ENCODE measurements at regions not wholly inside any gene's neighbourhood (a gene's known extent, or its start where the extent isn't known, plus 50 kb on each side); places are given as distances from the start of the nearest gene placed in this dataset.

DNA sequence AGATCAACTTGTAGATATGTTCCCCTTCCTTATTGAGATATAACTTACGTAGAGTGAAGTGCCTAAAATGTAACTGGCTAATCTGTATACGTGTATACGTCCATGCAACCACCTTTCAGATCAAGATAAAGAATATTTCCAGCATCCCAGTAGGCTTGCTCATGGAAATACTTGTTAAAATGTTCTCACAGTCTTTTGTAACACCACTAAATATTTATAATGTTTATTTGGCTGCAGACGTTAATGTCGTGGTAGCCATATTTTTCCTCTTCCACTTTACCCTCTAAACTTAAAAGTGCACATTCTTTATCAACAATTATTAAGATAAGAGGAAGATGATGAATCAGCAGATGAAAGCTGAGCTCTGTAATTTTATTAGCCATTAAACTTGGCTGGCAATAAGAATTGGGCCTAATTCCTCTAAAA lies 447.4 kb downstream of the AEBP2 start:
- DNase-seq, result no peak
- Mint-ChIP-seq H3K4me1 (no peaks in the 10 kb centered on the region), H3K27me3 (no peaks in the 10 kb centered on the region), H3K36me3 (ENCODE audit: low read depth) (no peaks in the 10 kb centered on the region), H3K27ac (no peak overlapping the region), H3K4me3 (no peak overlapping the region), H3K9me3 (no peaks in the 10 kb centered on the region)
- intact Hi-C loops (cut with micrococcal nuclease), result no loop called here

DNA sequence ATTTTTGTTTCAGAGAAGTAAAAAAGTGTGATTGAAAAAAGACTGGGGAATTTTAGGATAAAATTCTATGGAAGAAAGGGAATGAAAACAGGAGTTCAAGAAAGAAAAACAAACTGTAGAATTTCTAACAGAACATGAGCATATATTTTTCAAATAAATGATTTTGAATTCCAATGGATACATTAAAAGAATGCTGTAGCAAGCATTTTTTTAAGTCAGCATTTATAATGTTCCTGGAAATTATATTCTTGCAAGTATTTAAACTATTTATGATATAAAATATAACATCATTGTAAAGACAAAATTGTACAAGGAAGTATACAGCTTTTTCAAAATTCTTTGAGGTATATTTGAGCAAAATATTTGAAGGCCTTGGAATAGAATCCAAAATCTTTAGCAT lies 450.7 kb downstream of the AEBP2 start:
- Mint-ChIP-seq H3K36me3 (ENCODE audit: low read depth) (no peaks in the 10 kb centered on the region), H3K27me3 (no peaks in the 10 kb centered on the region), H3K4me3 (no peak overlapping the region), H3K27ac (no peak overlapping the region), H3K4me1 (peaks cover 7% of the 10 kb centered on the region), H3K9me3 (no peaks in the 10 kb centered on the region)
- DNase-seq, result no peak
- intact Hi-C loops (cut with micrococcal nuclease), result no loop called here

DNA sequence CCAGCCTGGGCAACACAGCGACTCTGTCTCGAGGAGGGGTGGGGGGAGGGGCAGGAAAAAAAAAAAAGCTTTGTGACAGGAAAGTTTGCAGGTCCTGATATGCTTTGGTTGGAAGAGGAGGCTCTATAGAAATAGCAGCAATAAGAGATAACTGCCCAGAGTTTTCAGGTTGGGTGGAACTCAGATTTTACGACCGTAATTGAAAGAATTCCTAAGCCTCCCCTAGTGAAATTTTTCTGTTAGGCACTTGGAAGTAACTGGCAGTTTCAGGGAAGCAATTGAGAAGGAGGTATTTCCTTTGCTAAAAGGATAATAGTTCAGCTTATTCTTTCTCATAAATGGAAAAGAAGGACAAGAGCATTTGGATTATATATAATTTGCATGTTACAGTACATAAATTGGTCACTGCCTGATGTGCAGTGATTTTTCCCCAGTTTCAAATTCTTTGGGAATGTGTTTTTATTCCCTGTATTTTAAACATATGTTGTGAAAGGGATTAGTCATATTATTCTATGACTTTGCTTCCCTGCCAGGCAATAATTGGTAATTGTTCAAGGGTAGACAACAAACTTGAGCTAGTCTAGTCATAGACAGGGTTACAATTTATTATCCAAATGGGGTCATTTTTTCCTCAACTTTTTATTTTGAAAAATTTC lies 452.8 kb downstream of the AEBP2 start:
- no peak overlapping the region for H3K27ac Mint-ChIP-seq
- no peaks in the 10 kb centered on the region for H3K36me3 Mint-ChIP-seq (ENCODE audit: low read depth)
- intact Hi-C loops (cut with micrococcal nuclease), result no loop called here
- H3K9me3 Mint-ChIP-seq, result no peaks in the 10 kb centered on the region
- no peaks in the 10 kb centered on the region for H3K27me3 Mint-ChIP-seq
- H3K4me1 Mint-ChIP-seq, result peaks cover 7% of the 10 kb centered on the region
- no peak overlapping the region for H3K4me3 Mint-ChIP-seq
- no peak for DNase-seq

DNA sequence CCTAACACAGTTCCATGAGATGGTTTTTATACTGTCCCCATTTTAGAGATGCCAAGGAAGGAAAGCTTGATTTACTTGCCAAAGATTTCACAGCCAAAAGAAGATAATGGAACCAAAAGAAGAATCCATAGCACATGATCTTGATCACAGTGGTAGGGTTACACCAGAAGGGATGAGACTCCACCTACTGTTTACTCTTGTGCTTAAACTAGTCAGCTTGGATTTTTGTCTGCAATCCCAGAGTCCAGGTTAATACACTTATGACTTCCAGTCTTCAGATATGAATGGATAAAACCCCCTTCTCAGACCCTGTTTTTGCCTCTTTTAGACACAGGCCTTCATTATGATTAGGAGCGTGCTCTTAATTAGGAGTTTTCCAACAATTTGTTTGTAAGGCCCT lies 454.2 kb downstream of the AEBP2 start:
- intact Hi-C loops (cut with micrococcal nuclease), result no loop called here
- no peak overlapping the region for H3K4me3 Mint-ChIP-seq
- H3K4me1 Mint-ChIP-seq, result peaks cover 7% of the 10 kb centered on the region

DNA sequence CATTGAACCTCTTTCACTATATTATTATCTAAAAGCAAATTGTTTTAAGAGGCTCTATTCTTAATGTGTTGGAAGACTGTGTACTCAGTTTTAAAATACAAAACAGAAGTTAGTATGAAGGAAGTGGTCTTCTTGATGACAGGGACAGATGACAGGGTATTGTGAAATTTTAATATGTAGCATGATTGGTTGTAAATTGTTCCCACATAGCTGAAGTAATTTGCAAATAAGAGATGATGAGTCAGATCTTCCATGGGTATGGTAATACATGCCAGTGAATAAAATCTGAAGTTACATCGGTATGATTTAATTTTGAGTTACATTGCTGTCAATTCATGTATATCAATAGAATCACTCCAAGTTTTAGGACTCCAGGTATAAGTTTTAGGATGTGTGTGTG lies 454.8 kb downstream of the AEBP2 start:
- Mint-ChIP-seq H3K27ac (peak overlapping the region; percentile 93), H3K27me3 (no peaks in the 10 kb centered on the region)
- intact Hi-C loops (cut with micrococcal nuclease), result loop anchor here (1.0 to 2.0 kb wide), 3 partner anchors 60 to 219 kb away; no protein-coding TSS in a partner anchor

More for the DNA sequence above, 454.2 kb downstream of the AEBP2 start:
- Mint-ChIP-seq H3K27me3 (no peaks in the 10 kb centered on the region), H3K27ac (no peak overlapping the region), H3K36me3 (ENCODE audit: low read depth) (no peaks in the 10 kb centered on the region), H3K9me3 (no peaks in the 10 kb centered on the region)
- DNase-seq, result no peak

DNA sequence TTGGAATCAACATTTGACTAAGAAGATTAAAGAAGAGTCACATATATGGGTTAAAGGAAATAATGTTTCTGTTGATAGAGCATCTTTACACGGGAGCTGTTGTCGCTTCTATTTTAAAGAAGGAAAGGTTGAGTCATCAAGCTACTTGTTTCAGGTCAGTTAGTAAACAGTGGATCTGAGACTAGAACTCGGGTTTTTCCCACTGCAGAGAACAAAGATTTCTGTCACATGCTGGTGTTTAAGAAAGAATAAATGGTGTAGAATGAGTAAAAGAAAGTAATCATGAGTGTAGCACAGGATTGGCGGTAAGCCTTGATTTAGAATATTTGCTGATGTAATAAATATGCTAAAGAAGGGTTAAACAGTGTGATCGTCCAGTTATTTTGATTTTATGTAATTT lies 455.5 kb downstream of the AEBP2 start:
- H3K4me3 Mint-ChIP-seq, result no peak overlapping the region
- H3K9me3 Mint-ChIP-seq, result no peaks in the 10 kb centered on the region
- H3K4me1 Mint-ChIP-seq, result peaks cover 7% of the 10 kb centered on the region
- intact Hi-C loops (cut with micrococcal nuclease), result loop anchor here (1.0 to 2.0 kb wide), 3 partner anchors 61 to 220 kb away; no protein-coding TSS in a partner anchor
- no peaks in the 10 kb centered on the region for H3K27me3 Mint-ChIP-seq
- peak overlapping the region; percentile 87 for H3K27ac Mint-ChIP-seq
- H3K36me3 Mint-ChIP-seq (ENCODE audit: low read depth), result no peaks in the 10 kb centered on the region
- no peak for DNase-seq

More for the DNA sequence above, 454.8 kb downstream of the AEBP2 start:
- Mint-ChIP-seq H3K36me3 (ENCODE audit: low read depth) (no peaks in the 10 kb centered on the region), H3K4me1 (peaks cover 7% of the 10 kb centered on the region), H3K9me3 (no peaks in the 10 kb centered on the region), H3K4me3 (no peak overlapping the region)
- no peak for DNase-seq

DNA sequence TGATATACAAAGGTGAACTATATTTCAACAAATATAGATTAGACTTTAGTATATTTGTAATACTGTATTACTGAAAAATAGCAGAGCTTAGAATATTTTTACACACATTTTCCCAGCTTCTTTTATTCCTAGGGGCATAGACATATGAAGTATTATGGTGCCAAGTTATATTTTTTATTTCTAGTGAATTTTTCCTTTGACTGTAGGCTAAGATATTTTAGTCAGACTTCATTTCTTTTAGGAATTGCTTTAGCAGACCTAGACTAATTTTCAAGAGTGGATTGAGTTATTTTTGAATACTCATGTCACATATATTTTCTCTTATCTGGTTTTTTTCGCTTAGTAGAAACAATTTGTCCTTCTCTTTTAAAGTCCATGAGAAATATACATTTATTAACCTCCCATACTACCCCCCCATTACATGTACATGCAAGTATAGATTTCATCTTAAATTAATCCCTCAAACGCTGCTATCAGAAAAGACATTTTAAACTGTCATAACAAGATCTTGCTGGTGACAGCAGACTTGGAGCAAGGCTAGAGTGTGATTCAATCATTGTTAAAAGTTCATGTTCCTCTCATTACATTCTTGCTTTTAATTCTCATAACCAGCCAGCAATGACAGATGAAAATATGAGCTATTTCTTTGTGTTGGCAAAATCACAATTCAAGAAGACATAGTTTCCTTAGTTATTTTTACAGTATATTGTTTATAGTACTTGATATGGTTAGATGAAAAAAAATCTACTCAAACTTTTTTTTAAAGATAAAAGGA lies 456.1 kb downstream of the AEBP2 start:
- intact Hi-C loops (cut with micrococcal nuclease), result loop anchor here (2.0 kb wide), 1 partner anchor 221 kb away; no protein-coding TSS in a partner anchor
- H3K27me3 Mint-ChIP-seq, result no peaks in the 10 kb centered on the region

DNA sequence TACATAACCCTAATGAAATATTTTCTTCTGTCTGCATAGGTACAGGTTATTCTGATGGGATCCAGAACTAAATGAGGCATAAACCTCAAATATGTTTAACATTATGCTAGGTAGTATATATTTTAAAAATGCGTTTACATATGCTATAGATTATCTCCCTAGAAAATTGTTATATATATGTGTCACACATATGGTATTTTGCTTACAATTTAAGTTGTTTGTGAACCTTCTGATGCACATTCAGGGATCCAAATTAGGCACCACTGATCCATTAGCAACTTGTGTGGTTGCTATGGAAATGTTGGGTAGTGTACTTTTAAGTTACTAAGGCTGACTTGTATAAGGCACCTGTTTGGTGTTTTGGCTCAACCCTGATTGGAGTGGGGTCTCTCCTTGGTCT lies 456.7 kb downstream of the AEBP2 start:
- no peak overlapping the region for H3K4me3 Mint-ChIP-seq
- intact Hi-C loops (cut with micrococcal nuclease), result no loop called here
- H3K36me3 Mint-ChIP-seq (ENCODE audit: low read depth), result no peaks in the 10 kb centered on the region
- H3K27me3 Mint-ChIP-seq, result no peaks in the 10 kb centered on the region
- no peaks in the 10 kb centered on the region for H3K9me3 Mint-ChIP-seq
- DNase-seq, result no peak
- no peak overlapping the region for H3K27ac Mint-ChIP-seq
- peaks cover 7% of the 10 kb centered on the region for H3K4me1 Mint-ChIP-seq

More for the DNA sequence above, 456.1 kb downstream of the AEBP2 start:
- H3K4me1 Mint-ChIP-seq, result peaks cover 7% of the 10 kb centered on the region
- H3K4me3 Mint-ChIP-seq, result no peak overlapping the region
- H3K36me3 Mint-ChIP-seq (ENCODE audit: low read depth), result no peaks in the 10 kb centered on the region
- no peak for DNase-seq
- H3K27ac Mint-ChIP-seq, result no peak overlapping the region
- H3K9me3 Mint-ChIP-seq, result no peaks in the 10 kb centered on the region

DNA sequence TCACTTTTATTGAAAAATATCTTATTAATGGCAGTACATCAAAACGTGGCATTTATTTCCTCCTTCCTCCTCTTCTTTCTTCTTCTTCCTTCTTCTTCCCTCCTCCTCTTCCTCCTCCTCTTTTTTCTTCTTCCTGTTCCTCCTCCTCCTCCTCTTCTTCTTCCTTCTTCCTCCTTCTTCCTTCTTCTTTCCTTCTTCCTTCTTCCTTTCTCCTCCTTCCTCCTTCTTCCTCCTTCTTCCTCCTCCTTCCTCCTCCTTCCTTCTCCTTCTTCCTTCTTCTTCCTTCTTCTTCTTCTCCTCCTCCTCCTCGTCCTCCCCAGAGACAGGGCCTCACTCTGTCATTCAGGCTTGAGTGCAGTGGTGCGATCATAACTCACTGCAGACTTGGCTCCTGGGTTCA lies 457.2 kb downstream of the AEBP2 start:
- DNase-seq, result no peak
- Mint-ChIP-seq H3K36me3 (ENCODE audit: low read depth) (no peaks in the 10 kb centered on the region), H3K27ac (no peak overlapping the region), H3K4me3 (no peak overlapping the region), H3K27me3 (no peaks in the 10 kb centered on the region), H3K9me3 (no peaks in the 10 kb centered on the region), H3K4me1 (peaks cover 7% of the 10 kb centered on the region)
- intact Hi-C loops (cut with micrococcal nuclease), result no loop called here

DNA sequence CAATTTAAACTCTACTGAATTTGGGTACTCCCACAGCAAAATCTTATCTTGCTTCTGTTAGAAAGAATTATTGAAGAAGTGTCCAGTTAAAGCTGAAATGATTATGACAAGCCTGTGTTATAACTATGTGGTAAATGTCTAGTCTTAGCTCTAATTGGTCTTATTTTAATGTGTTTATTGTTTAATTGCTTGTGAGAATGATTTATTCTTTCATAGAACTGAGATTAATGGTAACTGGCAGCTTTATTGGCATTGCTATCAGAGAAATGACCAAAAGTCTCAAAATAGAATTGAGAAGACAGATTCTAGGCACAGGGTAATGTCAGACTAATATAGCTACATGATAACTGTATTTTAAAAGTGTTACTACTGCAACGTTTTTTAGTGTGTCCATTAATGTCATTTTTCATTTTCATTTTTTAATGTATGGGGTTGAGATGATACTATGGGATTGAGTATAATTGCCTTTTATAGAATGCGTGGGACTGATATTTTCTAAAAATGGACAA lies 458.7 kb downstream of the AEBP2 start:
- Mint-ChIP-seq H3K36me3 (ENCODE audit: low read depth) (no peaks in the 10 kb centered on the region), H3K27me3 (no peaks in the 10 kb centered on the region), H3K9me3 (no peaks in the 10 kb centered on the region), H3K27ac (no peak overlapping the region), H3K4me1 (peaks cover 7% of the 10 kb centered on the region), H3K4me3 (no peak overlapping the region)
- intact Hi-C loops (cut with micrococcal nuclease), result no loop called here
- DNase-seq, result no peak

DNA sequence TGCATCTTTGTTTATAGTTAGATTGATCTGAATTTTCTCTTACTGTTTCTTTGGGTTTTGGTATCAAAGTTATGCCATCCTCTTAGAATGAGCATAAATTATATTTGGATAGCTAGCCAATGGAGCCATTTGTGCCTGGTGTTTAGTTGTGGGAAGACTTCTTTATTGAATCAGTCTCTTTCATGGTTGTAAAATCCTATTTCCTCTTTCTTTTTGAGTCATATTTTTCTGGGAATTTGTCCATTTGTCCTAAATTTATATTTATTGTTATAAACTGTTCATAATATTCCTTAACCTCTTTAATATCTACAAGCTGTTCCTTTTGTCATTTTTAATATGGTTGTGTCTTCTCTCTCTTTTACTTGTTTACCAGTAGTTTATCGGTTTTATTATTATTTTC lies 462.5 kb downstream of the AEBP2 start:
- Mint-ChIP-seq H3K4me3 (no peak overlapping the region), H3K9me3 (no peaks in the 10 kb centered on the region), H3K4me1 (no peaks in the 10 kb centered on the region), H3K27me3 (no peaks in the 10 kb centered on the region), H3K27ac (no peak overlapping the region), H3K36me3 (ENCODE audit: low read depth) (no peaks in the 10 kb centered on the region)
- no peak for DNase-seq
- intact Hi-C loops (cut with micrococcal nuclease), result no loop called here

DNA sequence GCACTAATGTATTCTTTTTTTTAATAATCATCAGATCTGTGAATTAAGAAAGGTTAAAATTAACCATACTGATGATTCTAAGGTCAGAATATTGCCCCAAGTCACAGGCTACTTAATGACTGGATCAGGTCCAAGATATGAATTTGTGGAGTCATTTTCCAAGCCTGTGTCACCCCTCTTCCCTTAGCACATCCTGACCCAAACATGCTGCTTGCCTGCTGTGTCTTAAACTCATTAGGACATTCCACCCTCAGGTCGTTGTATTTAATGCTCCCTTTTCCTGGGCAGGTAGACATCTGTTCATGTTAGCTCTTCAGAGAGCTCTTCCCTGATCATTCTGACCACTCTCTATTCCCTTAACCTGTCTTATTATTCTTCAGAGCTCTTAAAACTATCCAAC lies 463.5 kb upstream of the PDE3A start:
- Mint-ChIP-seq H3K27ac (no peak overlapping the region), H3K4me3 (no peak overlapping the region), H3K4me1 (no peaks in the 10 kb centered on the region), H3K9me3 (no peaks in the 10 kb centered on the region), H3K27me3 (no peaks in the 10 kb centered on the region), H3K36me3 (ENCODE audit: low read depth) (no peaks in the 10 kb centered on the region)
- DNase-seq, result no peak
- intact Hi-C loops (cut with micrococcal nuclease), result no loop called here

DNA sequence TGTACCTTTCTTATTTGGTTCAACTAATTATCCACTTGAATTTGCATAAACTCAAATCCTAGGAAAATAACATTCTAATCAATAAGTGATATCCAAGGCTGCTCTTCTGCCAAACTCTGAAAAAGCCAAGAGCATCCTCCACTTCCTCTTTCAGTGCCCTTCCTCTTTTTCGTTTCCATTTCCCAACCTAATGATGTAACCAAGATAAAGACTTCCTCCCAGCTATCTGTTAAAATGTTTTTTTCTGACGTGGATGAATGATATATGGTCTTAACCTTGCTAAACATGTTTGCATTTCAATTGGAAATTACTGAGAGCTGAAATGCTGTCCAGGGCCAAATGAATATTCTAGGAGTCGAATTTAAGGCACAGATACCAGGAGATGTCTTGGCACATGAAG lies 459.5 kb upstream of the PDE3A start:
- H3K27me3 Mint-ChIP-seq, result no peaks in the 10 kb centered on the region
- H3K9me3 Mint-ChIP-seq, result no peaks in the 10 kb centered on the region
- no peak overlapping the region for H3K4me3 Mint-ChIP-seq
- no peaks in the 10 kb centered on the region for H3K4me1 Mint-ChIP-seq
- H3K36me3 Mint-ChIP-seq (ENCODE audit: low read depth), result no peaks in the 10 kb centered on the region
- intact Hi-C loops (cut with micrococcal nuclease), result no loop called here
- no peak overlapping the region for H3K27ac Mint-ChIP-seq
- DNase-seq, result no peak

DNA sequence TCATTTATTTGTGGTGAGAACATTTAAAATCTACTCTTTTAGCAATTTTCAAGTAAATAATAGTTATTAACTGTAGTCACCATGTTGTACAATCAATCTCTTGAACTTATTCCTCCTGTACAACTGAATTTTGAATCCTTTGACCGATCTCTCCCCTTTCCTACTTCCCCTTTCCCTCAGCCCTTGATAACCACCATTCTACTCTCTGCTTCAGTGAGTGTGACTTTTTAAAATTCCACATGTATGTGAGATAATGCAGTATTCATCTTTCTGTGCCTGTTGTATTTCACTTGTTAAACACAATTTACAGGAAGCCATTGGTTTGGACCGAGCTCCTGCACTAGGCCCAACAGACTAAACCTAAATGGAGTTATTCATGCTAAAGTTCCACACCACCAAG lies 458.9 kb upstream of the PDE3A start:
- no peak for DNase-seq
- intact Hi-C loops (cut with micrococcal nuclease), result no loop called here

More for the DNA sequence above, 458.9 kb upstream of the PDE3A start:
- H3K36me3 Mint-ChIP-seq (ENCODE audit: low read depth), result no peaks in the 10 kb centered on the region
- H3K4me3 Mint-ChIP-seq, result no peak overlapping the region
- H3K27ac Mint-ChIP-seq, result no peak overlapping the region
- H3K27me3 Mint-ChIP-seq, result no peaks in the 10 kb centered on the region
- no peaks in the 10 kb centered on the region for H3K4me1 Mint-ChIP-seq
- no peaks in the 10 kb centered on the region for H3K9me3 Mint-ChIP-seq
